ENCODE measurements at regions not wholly inside any gene's neighbourhood (a gene's known extent, or its start where the extent isn't known, plus 50 kb on each side); places are given as distances from the start of the nearest gene placed in this dataset.
"Not testable (repeated sequence)": the region's sequence is repeated elsewhere in the genome, so short reads cannot be mapped to it uniquely, and the experiment has no call there.

DNA sequence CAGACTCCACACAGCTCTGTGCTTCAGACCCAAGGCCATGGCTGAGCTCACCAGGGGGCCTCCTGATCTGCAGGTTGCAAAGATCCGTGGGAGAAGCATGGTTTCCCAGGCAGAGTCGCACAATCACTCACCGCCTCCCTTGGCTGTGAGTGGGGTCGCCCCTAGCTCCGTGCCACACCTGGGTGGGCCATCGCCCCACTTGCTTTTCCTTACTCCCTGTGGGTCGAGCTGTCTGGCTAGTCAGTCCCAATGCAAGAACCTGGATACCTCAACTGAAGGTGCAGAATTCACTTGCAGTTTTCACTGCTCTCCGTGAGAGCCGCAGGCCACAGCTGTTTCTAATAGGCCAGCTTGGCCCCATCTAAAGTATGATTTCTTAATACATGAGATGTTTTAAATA is 319.6 kb downstream of the CACNA1B start:
- TF ChIP-seq, protein P1, sequence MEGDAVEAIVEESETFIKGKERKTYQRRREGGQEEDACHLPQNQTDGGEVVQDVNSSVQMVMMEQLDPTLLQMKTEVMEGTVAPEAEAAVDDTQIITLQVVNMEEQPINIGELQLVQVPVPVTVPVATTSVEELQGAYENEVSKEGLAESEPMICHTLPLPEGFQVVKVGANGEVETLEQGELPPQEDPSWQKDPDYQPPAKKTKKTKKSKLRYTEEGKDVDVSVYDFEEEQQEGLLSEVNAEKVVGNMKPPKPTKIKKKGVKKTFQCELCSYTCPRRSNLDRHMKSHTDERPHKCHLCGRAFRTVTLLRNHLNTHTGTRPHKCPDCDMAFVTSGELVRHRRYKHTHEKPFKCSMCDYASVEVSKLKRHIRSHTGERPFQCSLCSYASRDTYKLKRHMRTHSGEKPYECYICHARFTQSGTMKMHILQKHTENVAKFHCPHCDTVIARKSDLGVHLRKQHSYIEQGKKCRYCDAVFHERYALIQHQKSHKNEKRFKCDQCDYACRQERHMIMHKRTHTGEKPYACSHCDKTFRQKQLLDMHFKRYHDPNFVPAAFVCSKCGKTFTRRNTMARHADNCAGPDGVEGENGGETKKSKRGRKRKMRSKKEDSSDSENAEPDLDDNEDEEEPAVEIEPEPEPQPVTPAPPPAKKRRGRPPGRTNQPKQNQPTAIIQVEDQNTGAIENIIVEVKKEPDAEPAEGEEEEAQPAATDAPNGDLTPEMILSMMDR (IDR thresholded peaks at IDR 0.05), result not testable (repeated sequence)
- not testable (repeated sequence) for TF ChIP-seq EP300 (IDR thresholded peaks at IDR 0.05)
